ENCODE measurements at regions not wholly inside any gene's neighbourhood (a gene's known extent, or its start where the extent isn't known, plus 50 kb on each side); places are given as distances from the start of the nearest gene placed in this dataset.

DNA sequence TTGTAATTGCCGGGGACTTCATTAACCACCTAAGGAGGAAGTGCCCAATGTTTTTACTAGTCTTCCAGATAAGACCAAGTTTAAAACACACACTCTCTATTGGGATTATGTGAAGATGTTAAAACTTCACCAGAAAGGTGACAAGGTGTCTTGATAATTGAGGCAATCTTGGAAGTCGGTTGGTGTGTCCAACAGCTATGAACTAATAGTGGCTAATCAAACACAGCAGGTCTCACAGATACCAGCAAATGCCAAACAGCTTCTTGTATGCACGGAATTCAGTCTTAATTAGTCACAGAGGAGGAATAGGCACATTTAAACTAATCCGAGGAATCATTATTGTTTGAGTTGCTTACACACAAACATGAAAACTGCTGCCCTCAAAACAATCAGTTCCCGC lies 214.5 kb downstream of the SEC61B start:
- DNase-seq (ENCODE audit: low read depth), result no peak

DNA sequence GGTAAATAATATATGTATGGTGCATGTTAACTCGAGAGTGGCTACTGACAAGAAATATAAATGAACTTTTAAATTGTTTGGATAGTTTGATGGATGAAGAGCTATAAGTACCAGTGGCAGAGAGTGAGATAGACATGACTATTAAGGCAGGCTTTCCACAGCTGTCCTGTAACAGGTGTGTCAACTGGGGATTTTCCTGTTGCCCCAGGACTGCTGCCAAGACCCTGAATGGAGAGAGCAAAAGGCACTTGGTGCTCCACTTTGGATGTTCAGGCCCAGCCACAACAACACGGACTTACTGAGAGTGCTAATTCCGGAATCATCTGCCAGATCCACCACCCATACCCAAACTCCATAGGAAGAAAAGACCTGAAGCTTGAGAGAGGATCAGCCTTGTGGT lies 215.1 kb downstream of the SEC61B start:
- DNase-seq (ENCODE audit: low read depth), result no peak

DNA sequence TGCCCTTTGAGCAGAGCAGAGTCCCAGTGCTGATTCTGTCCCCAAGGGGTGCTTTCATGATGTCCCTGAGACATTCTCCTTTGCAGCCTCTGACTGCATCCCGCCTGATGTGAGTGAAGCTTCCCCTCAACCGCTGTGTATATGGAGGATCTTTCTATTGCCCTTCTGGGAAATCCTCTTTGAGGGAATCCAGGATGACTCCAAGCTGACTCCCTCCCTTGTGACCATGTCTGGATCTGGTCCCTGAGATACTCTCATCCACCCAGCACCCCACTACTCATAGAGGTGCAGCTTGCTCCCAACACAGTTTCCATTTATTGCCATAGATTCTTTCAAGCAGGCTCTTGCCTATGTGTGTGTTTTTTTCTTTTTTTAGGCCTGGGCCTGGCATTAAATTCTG lies 216.5 kb downstream of the SEC61B start:
- no peak for DNase-seq (ENCODE audit: low read depth)

DNA sequence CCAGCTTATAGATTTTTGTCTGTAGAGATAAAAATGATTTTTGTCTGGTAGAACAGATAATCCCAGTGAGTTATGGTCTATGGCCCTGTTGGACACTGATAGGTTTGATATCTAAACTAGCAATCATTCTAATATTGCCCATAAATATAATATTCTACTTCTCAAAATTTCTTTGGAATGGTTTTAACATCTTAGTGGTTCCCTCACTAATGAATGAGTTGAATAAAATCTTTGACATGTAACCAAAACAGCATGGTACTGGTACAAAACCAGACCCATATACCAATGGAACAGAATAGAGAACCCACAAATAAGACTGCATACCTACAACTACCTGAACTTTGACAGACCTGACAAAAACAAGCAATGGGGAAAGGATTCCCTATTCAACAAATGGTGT lies 219.7 kb downstream of the SEC61B start:
- no peak for DNase-seq (ENCODE audit: low read depth)

DNA sequence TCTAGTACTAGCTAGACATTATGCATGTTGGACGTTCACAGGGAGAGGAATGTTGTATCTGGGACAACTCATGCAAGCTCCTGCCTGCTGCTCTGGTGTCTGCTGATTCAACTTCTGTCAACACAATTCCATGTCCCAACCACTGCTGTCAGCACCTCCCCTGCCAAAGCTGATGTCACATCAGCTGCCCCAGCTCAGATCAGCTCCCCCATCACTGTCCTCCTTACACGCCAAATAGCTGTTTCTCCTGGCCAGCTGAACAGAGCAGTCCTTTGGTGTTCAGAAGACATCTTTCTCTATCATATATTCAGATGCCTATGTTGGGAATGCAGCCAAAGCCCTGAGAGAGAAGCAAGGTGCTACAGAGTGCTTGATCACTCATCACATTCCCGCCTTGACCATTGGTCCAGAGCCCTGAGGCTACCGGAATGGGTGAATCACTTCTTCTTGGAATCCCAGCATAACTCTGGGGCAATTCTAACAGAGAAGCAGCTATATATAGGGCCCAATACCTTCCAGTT lies 223.3 kb downstream of the SEC61B start:
- peak; percentile 83 for DNase-seq (ENCODE audit: low read depth)

DNA sequence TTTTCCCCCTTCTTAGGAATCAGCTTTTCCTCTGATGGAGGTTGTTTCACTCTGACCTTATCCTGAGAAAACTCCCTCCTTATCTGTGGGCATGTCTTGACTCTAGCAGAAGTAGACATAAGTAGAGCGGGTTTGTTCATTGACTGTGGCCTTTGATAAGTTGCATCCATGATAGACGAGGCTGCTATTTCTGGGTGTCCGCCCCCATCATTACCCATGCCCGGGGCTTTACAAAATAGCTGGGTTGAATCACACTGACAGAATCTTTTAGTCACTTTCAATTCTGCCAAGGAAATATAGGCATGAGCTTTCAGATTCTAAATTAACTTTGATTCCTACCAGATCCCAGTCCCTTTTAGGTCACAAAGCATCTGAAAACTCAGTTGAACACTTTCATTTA lies 223.8 kb downstream of the SEC61B start:
- DNase-seq (ENCODE audit: low read depth), result no peak

DNA sequence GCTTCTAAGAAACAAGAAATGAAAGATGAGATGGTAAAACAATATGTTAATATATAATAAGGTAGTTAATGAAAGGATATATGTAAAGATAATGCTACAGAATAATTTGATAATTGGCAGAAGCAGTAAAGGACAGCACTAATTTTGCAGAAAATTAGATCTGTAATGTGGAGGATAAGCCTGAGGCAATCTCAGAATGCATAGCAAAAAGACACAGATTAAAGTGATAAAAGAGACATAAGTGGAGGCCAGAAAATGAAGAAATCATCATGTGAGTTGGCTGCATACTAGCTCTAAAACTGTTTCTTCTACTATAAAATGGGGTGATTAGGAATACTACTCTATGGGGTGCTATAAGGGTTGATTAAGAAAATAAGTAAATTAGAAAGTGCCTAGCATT lies 225.9 kb downstream of the SEC61B start:
- no peak for DNase-seq (ENCODE audit: low read depth)

DNA sequence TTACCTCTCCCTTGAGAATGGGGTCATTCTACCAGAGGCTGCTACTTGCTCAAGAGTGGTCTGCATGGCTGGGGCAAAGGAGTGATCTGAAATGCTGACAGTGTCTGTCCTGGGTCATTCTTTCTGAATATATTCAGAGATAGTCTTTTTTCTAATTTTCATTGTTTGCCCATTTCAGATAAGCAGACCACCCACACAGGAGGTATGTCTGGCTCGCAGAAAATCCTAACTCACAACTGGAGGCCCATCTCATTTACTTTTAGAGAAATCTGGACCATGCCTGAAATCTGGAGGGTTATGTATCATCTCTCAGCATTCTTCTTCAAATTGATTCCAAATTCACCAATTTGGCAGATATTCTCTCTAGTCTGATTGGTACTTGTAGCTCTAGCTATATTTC lies 227.6 kb downstream of the SEC61B start:
- DNase-seq (ENCODE audit: low read depth), result no peak

DNA sequence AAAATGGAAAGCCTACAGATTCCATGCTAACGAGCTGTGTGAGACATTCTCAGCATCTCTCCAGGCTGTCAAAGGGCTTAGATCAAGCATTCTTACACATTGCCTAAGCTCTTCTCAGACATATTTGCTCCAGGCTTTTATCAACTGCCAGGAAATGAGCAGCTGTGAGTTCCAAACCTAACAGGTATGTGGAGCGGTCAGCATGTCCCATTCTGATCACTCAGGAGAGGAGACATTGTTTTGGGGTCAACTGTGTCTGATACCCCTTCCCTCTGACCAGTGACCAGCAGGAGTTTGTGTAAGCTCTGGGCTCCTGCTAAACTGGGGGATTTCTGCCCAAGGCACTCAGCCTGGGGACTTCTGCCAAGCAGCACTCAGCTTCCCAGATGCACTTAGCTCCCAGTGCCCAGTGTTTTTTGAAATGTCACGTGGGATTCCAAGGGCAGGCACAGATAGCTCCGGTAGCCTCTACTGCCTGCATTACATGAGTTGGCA lies 229.1 kb downstream of the SEC61B start:
- DNase-seq (ENCODE audit: low read depth), result no peak

DNA sequence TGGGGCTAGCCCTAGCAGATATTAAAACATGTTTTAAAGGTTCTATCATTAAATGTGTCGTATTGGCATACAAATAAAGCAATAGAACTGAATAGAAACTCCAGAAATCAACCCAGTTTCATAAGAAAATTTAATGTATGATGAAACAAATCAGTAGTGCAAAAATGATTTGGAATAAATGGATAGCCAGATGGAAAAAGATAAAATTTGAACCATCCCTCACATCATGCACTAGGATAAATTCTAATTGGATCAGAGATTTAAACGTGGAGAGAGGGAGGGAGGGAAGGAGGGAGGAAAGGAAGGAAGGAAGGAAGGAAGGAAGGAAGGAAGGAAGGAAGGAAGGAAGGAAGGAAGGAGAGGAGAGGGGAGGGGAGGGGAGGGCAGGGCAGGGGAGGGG lies 235.3 kb downstream of the SEC61B start:
- DNase-seq (ENCODE audit: low read depth), result no peak

DNA sequence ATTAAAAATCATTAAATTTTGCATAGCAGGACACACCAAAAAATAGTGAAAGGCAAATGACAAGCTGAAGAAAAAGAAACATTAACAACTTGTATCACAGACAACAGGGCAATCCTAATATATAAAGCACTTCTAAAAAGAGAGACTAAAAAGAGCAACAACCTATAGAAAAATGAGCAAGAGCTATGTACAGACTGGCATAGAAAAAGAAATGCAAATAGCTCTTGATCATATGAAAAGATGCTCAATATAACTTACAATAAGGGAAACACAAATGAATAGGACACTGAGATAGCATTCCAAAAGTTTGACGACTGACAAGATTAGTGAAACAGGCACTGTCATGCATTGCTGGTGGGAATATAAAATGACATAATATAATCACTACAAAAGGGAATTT lies 235.9 kb downstream of the SEC61B start:
- DNase-seq (ENCODE audit: low read depth), result no peak

DNA sequence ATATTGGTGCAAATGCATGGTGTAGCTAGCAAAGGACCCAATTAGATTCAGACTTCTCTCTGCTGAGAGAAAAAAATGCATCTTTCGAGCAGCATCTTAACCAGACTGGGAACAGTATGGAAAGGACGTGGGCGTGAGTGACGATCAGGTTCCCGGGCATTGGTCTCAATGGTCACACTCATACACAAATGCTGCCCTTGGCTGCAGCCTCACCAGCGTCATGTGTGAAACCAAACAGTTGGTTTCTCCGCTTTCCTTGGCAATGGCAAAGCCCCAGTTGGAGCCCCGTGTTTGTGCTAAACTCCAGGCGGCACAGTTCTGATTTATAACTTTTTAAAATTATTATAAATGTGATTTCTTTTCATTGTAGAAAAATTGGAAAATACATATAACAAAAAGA lies 237.8 kb downstream of the SEC61B start:
- DNase-seq (ENCODE audit: low read depth), result no peak

DNA sequence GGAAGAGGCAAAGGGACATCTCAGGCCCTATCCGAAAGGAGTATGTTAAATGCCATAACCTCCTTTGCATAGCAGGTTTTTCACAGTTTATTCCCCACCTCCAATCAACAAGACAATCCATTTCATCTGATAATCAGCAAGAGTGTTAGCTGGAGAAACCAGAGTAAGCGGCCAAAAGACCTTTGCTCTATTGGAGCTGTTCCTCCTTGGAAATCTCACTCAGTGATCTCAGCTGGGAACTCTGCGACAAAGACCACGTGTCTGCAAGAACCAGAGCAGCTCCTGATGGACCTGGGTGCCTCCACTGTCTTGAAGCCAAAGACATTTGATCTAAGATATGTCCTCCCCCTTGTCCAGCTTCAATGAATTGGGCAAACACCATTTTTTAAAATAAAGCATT lies 241.0 kb downstream of the SEC61B start:
- no peak for DNase-seq (ENCODE audit: low read depth)

DNA sequence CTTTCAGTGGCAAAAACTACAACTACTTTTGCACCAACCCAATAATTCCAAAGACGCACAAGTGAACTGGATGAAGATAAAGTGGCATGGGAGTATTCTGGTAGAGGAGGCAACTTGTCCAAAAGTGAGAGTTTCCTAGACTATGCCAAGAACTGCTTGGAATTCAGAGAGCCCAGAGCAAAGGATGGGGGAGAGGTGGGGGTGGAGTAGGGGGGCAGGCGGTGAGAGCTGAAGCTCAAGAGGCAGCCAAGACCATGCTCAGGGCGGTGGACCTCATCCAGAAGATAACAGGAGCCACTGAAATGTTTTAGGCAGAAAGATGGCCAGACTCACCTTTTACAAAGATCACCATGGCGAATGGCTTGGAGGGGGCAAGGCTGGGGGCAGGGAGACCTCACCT lies 242.5 kb downstream of the SEC61B start:
- no peak for DNase-seq (ENCODE audit: low read depth)

DNA sequence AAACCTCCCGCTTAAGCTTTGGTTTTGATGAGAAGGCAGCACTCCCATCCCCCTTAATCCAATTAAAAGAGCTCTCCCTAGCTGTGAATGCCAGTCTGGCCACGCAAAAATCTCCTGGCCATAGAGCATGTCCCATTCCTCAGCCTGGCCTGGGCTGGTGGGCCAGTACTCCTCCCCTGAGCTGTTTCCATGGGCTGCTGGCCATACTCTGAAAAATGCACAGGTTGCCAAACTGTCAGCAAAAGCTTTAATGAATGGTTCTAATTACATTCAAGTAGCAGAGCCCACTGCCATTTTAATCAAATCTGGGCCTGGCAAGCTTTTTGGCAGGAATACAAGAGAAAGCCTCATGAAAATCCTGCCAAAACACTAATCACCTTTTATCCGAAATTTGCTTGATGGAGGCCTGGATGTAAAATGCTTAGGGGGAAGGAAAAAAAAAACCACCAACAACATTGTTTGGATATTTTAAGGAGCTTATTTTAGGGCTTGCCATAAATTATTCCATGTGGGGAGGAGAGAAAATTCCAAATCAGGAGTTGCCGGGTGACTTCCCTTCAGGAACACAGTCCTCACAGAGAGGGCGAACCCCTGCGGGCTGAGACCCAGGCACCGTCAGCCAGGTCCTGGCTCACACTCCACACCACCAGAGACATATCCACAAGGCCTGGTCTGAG lies 243.3 kb downstream of the SEC61B start:
- DNase-seq (ENCODE audit: low read depth), result no peak

DNA sequence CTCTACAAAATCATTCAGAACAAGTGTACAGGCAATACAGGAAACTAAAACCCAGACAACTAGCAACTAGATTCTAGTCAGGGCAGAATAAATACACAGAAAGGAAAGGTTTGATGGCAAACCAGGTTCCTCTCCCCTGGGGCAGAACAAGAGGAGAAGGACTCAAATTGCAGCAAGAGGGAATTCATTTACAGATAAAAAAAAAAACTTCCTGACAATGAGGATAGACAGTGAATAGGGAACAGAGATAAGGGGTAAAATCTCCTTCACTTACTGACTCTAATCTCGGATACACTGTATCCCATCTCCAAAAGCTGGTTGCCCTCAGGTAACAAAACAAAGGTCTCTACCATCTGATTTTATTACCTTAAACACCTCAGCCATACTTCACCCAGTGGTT lies 244.0 kb downstream of the SEC61B start:
- DNase-seq (ENCODE audit: low read depth), result no peak

DNA sequence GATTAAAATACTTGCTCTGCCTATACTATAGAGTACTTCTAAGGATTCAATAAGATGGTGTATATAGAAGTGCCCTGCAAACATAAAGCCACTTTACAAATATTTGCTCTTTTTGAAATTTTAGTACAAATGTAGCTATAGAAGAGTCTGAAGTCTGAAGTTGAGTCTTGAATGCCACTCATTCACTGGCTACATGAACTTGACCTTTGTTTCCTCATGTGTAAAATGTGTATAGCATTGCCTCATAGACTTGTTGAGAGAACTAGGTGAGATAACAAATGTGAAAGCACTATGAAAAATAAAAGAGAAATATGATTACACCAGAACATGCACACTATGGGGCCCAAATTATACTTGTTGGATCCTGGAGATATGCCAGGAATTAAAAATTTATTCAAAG lies 244.7 kb downstream of the SEC61B start:
- no peak for DNase-seq (ENCODE audit: low read depth)

DNA sequence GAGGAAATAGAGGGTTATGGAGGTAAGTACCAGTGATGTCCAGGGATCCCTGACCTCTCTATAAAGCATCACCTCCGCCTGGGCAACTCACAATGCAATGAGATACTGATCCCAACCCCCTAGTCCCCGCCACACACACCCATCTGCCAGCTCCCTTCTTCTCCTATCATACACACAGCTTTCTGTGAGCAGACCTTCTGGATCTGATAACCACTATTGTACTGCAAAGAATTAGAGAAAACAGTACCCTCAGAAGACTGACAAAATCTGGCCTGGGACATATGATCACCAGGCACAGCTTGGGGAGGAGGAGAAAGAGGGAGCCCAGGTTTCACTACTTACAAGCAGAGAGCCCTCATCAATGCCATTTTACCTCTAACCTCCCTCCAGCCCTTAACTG lies 249.0 kb downstream of the SEC61B start:
- no peak for DNase-seq (ENCODE audit: low read depth)

DNA sequence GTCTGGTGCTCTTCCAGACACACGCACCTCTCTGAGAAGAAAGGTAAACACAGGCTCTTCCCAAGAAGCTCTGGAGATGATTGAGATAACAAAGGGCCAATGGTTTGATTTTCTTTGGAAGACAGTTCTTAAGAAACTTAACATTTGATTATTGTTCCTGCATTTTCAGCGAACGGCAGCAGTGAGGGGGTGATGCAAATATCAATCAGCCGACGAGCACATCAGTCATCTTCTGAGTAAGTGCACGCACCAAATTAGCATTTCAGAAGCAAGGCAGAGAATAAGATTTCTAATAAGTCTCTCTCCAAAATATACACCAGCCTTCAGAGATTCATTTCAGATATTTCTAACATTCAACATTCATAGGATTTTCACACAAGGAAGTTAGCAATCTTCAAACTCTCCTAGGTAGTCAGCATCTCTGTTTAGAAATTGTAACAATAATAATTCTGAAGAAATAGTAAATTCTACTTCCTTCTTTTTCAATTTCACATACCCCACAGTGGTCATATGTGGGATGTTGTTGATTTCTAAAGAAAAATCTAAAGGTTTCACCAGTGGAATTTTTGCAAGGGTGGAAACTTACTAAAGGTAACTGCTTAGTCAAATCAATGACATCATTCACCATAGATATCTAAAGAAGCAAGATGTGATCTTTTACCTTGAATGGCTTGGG lies 250.3 kb downstream of the SEC61B start:
- DNase-seq (ENCODE audit: low read depth), result no peak

DNA sequence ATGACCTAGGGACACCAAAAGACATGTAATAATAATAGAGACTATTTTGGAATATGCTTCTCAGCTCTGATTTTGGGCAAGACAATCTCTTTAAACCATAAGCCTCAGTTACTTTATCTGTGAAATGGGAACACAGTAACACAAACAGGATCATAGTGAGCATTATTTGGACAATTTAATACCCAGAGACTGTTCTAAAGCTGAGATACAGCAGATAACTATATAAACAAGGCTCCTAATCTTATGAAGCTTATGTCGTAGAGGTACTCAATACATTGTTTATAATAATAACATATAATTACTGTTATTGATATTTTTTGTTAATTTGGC lies 250.8 kb downstream of the SEC61B start:
- no peak for DNase-seq (ENCODE audit: low read depth)

DNA sequence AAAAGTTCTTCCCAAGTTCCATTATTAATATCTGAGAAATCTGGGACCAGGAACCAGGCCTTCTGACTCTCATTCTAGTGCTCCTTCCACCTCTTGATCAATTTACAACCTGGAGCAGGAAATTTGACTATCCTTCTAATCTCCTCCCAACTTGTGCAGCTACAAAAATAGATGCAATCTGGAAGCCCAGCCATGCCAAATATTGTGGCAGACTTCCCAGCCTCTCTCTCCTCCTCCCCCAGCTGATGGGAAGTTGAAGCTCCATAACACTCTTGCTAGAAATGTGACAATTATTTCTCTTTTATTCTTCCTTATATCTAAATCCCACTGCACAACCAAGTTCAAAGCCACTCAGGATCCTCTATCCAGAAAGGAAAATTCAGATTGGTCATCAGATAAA lies 252.1 kb downstream of the SEC61B start:
- no peak for DNase-seq (ENCODE audit: low read depth)

DNA sequence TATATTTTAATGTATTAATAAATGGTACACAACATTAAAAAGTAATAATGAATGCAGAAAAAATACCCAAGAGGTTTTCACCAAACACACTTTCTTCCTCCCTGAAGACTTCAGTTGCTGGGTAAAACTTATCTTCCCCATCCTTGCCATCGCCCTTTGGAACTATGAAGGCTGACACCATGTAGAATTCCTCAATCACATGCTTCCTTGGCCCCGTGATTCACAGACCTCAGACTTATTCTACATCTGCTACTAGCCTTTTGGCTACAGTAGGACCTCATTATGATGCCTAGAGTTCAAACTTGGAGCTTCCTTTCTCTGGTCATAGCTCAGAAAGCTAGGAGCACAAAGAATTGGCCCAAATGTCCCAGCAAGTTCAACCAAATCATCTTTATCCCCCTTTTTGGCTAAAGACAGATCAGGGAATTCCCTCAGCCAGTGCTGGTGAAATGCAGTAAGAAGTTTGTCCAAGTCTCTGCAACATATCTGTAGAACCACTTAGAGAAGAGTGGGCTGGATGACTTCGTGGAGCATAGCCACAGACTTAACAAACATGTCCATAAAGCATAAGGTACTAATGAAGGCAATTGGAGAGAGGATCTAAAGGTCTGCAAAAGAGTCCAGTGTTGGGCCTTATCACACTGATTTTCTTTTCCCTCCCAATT lies 253.5 kb downstream of the SEC61B start:
- DNase-seq (ENCODE audit: low read depth), result no peak

DNA sequence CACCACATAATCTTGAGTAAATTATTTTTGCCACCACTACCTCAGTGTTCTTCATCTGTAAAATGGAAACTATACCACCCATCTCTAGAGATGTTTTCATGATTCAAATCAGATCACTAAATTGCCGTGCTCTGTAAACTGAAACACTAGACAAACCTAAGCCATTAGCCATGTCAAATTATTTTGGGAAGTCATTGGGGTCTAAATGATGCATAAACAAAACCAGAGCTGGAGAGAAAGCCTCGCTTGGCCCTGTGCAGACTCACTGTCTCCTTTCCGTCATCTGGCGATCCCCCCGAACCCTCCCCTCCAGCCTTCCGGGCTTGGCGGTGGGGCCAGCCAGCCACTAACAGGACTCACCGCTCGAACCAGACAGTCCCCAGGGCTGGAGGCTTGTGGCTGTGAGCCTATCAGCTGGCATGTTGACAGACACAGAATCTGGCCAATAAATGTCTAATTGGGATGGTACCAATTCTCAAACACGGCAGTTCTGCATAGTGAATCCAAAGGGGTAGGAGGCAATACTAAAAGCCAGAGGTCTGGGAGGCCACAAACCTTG lies 256.5 kb downstream of the SEC61B start:
- no peak for DNase-seq (ENCODE audit: low read depth)

Data from HS-5 (cell line).